ENCODE measurements at regions not wholly inside any gene's neighbourhood (a gene's known extent, or its start where the extent isn't known, plus 50 kb on each side); places are given as distances from the start of the nearest gene placed in this dataset.

DNA sequence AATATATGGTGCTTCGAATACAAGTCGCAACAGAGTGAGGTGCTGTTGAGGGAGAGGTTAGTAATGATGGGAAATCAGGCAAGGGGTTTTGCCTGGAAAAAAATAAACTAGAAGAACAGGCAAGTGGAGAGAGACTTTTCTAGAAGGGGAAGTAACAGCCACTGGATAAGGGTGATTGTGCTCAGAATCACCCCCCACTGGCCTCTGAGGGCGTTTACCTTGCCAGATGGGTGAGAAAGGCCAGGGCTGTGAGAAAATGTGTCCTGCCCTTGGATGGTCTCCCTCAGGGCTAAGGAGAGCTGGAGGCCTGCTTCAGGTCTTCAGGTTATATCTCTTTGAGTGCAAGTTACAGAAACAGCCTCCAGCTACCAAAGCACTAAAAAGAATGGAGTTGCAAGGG lies 151.8 kb downstream of the MEX3B start:
- H3K4me3 ChIP-seq: no peak overlapping the region
- ATAC-seq (peak; percentile 71), FAIRE-seq (no peak), DNase-seq (ENCODE audit: extremely low read depth in 1 of 4, low spot score in 3 of 4) (peak in 1 of 4 experiments; percentile 12)
- no peak overlapping the region for H3K4me2 ChIP-seq (ENCODE audit: insufficient read depth, low read length)
- no peaks in the 10 kb centered on the region for H3K9me3 ChIP-seq (replicated peaks; ENCODE audit: control insufficient read depth, insufficient read depth, low read depth, low read length)
- H3K79me2 ChIP-seq (ENCODE audit: control insufficient read depth, insufficient read depth, low read length): no peaks in the 10 kb centered on the region
- no peaks in the 10 kb centered on the region; a peak in 1 of 5 replicates for H3K27me3 ChIP-seq (ENCODE audit: control insufficient read depth in 2 of 2, insufficient read depth in 2 of 2, low read length in 2 of 2)
- intact Hi-C loops (cut with micrococcal nuclease) (no loop called here), in situ Hi-C loops (cut with MboI) (no loop called here)
- H4K20me1 ChIP-seq (replicated peaks; ENCODE audit: control insufficient read depth, insufficient read depth, low read length): no peaks in the 10 kb centered on the region
- H2AFZ ChIP-seq (ENCODE audit: low read depth, low read length): 0 out of 2 replicates have a peak overlapping the region, but pooled peaks have one; percentile 1
- H3K9me1 ChIP-seq (ENCODE audit: control insufficient read depth, insufficient read depth, low read length): no peaks in the 10 kb centered on the region
- CTCF ChIA-PET (ENCODE audit: low intra/inter-chr PET ratio): interaction anchor here (0.6 kb wide), 1 partner anchor 547 kb away, joined by 3 read pairs; no protein-coding TSS in a partner anchor
- no peak for TF ChIP-seq ZNF695 (CRISPR knock-in tag; IDR thresholded peaks at IDR 0.05)
- TF ChIP-seq KDM5B (IDR thresholded peaks at IDR 0.05; ENCODE audit: insufficient replicate concordance, low read depth, low read length): no peak
- no TSS peak for BruUV-seq (replicated peaks)
- H3K9ac ChIP-seq (ENCODE audit: insufficient read depth in 1 of 2, low read depth in 2 of 2, low read length in 2 of 2): no peak overlapping the region
- WGBS (ENCODE audit: insufficient coverage, low coverage, missing lambda C conversion rate): 10% methylated on average over 3 of the region's 3 CpGs
- H3K36me3 ChIP-seq (ENCODE audit: control insufficient read depth, insufficient read depth, low read length): no peaks in the 10 kb centered on the region
- no peak overlapping the region for H3K27ac ChIP-seq (ENCODE audit: extremely low read depth, low read depth, low read length)
- POLR2A ChIA-PET: interaction anchor here (0.6 kb wide), 1 partner anchor 179 kb away, joined by 4 read pairs; no protein-coding TSS in a partner anchor
- no peaks in the 10 kb centered on the region for H3K4me1 ChIP-seq (replicated peaks in 1 of 2; ENCODE audit: control insufficient read depth in 2 of 2, insufficient read depth in 2 of 2, low read length in 2 of 2)

DNA sequence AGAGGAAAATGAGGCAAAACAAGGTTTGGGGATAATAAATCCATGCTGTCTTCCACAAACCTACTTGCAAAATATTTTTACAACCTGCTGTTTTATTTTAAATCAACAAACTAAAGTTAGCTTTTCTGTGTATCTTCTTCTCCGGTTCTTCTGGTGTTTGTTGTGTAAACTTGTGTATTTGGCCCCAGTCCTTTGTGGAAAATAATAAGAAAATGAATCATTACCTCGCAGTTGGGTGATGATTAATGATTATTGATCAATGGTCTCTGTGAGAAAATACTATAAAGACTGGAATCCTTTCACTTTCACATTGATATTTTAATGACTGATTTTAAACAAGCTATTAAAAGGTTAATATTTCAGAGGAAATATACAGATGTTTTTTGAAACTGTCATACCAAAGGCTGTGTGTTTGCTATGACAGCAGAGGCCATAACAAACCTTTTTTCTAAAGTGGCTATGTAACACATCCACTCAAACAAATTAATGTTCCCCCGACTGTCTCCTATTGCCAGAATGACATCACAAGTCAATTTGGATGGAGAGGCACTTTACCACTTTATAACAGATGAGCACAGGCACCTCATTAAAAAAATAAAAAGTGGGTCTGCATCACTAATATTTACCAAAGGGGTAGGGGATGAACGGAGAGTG lies 152.5 kb downstream of the MEX3B start:
- Histone ChIP-seq H2AFZ (ENCODE audit: low read depth, low read length) (no peak overlapping the region), H3K9me1 (ENCODE audit: control insufficient read depth, insufficient read depth, low read length) (no peaks in the 10 kb centered on the region), H4K20me1 (replicated peaks; ENCODE audit: control insufficient read depth, insufficient read depth, low read length) (no peaks in the 10 kb centered on the region), H3K4me2 (ENCODE audit: insufficient read depth, low read length) (no peak overlapping the region), H3K4me3 (no peak overlapping the region), H3K79me2 (ENCODE audit: control insufficient read depth, insufficient read depth, low read length) (no peaks in the 10 kb centered on the region), H3K9me3 (replicated peaks; ENCODE audit: control insufficient read depth, insufficient read depth, low read depth, low read length) (no peaks in the 10 kb centered on the region), H3K4me1 (replicated peaks in 1 of 2; ENCODE audit: control insufficient read depth in 2 of 2, insufficient read depth in 2 of 2, low read length in 2 of 2) (no peaks in the 10 kb centered on the region), H3K27ac (ENCODE audit: extremely low read depth, low read depth, low read length) (no peak overlapping the region), H3K27me3 (ENCODE audit: control insufficient read depth in 2 of 2, insufficient read depth in 2 of 2, low read length in 2 of 2) (no peaks in the 10 kb centered on the region; a peak in 1 of 5 replicates), H3K36me3 (ENCODE audit: control insufficient read depth, insufficient read depth, low read length) (no peaks in the 10 kb centered on the region), H3K9ac (ENCODE audit: insufficient read depth in 1 of 2, low read depth in 2 of 2, low read length in 2 of 2) (no peak overlapping the region)
- FAIRE-seq (no peak), ATAC-seq (no peak), DNase-seq (ENCODE audit: extremely low read depth in 1 of 4, low spot score in 3 of 4) (no peak)
- ChIA-PET CTCF (ENCODE audit: low intra/inter-chr PET ratio) (interaction anchor here (0.6 kb wide), 1 partner anchor 547 kb away, joined by 3 read pairs; no protein-coding TSS in a partner anchor), POLR2A (interaction anchor here (0.6 kb wide), 1 partner anchor 22 kb away, joined by 3 read pairs; no protein-coding TSS in a partner anchor)
- 4% methylated on average over 4 of the region's 4 CpGs for WGBS (ENCODE audit: insufficient coverage, low coverage, missing lambda C conversion rate)
- TF ChIP-seq, protein P1, sequence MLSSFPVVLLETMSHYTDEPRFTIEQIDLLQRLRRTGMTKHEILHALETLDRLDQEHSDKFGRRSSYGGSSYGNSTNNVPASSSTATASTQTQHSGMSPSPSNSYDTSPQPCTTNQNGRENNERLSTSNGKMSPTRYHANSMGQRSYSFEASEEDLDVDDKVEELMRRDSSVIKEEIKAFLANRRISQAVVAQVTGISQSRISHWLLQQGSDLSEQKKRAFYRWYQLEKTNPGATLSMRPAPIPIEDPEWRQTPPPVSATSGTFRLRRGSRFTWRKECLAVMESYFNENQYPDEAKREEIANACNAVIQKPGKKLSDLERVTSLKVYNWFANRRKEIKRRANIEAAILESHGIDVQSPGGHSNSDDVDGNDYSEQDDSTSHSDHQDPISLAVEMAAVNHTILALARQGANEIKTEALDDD (IDR thresholded peaks at IDR 0.05): 0 out of 2 replicates have a peak, but pooled peaks have one; percentile 2
- TF ChIP-seq TCF7L2 (IDR thresholded peaks at IDR 0.05; ENCODE audit: low read depth, low read length) (no peak), RBM34 (IDR thresholded peaks at IDR 0.05; ENCODE audit: borderline replicate concordance, insufficient read depth, low read length) (no peak), NCOR1 (IDR thresholded peaks at IDR 0.05) (no peak), NCOA6 (IDR thresholded peaks at IDR 0.05) (no peak), SMC3 (conservative IDR thresholded peaks at IDR 0.05; ENCODE audit: insufficient read depth, low read depth, low read length) (no peak), ZNF217 (CRISPR knock-in tag; IDR thresholded peaks at IDR 0.05) (no peak)
- TF ChIP-seq, protein P2, sequence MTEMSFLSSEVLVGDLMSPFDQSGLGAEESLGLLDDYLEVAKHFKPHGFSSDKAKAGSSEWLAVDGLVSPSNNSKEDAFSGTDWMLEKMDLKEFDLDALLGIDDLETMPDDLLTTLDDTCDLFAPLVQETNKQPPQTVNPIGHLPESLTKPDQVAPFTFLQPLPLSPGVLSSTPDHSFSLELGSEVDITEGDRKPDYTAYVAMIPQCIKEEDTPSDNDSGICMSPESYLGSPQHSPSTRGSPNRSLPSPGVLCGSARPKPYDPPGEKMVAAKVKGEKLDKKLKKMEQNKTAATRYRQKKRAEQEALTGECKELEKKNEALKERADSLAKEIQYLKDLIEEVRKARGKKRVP (CRISPR knock-in tag; IDR thresholded peaks at IDR 0.05): no peak
- TF ChIP-seq, protein P3, sequence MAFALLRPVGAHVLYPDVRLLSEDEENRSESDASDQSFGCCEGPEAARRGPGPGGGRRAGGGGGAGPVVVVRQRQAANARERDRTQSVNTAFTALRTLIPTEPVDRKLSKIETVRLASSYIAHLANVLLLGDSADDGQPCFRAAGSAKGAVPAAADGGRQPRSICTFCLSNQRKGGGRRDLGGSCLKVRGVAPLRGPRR (CRISPR knock-in tag; IDR thresholded peaks at IDR 0.05): no peak
- intact Hi-C loops (cut with micrococcal nuclease) (no loop called here), in situ Hi-C loops (cut with MboI) (no loop called here)
- no TSS peak for BruUV-seq (replicated peaks)
